Stimulated activated CD8-positive, alpha-beta memory T cell treated with anti-CD3 and anti-CD28 coated beads, Interleukin-12 subunit alpha, Interleukin-12 subunit beta, amount 100 ng/mL, for 4 hours (primary cell): ENCODE measurements at regions not wholly inside any gene's neighbourhood (a gene's known extent, or its start where the extent isn't known, plus 50 kb on each side); places are given as distances from the start of the nearest gene placed in this dataset.

Experiments
- DNase-seq: peaks from one replicate; pipeline ENCODE4 v3.0.0-alpha.2; 2020; ENCODE audit warnings: low read depth

DNA sequence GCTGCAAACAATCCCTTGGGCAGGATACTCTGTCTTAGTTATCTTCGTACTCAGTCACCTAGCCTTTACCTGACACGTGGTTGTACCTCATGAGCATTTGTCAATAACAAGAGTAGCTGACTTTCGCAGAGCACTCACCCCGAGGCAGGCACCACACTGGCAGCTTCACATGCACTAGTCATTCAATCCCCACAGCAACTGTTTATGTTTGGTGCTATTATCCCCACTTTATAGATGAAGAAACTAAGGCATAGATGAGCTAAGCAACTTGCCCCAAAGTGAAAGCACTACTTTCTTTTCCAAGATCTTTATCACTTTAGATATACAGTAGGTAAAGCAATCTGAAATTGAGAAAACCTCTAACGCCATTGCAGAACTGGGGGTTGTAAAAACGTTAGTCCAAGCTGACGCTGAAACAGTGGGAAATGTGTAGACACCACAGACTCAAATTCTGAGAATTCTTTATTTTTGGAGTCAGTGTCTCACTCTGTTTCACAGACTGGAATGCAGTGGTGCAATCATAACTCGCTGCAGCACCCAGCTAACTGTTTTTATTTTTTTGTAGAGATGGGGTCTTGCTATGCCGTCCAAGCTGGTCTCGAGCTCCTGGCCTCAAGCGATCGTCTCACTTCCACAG, 446.0 kb downstream of the FOXO1 start:
- DNase-seq = no peak

DNA sequence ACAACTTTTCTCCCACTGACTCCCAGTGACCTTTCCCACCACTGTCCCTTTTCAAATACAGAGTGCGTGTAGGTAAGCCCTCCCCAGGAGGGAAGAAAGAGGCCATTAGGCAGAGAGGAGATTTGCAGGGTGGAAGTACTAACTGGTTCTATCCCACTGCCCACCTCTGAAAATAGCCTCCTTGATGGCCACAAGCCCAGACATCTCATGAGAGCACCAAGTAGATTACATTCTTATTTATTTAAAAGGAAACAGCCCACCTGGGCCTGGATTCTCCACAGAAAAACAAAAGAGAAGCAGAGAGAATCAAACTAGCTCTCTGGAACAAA, 445.3 kb downstream of the FOXO1 start:
- no peak for DNase-seq

DNA sequence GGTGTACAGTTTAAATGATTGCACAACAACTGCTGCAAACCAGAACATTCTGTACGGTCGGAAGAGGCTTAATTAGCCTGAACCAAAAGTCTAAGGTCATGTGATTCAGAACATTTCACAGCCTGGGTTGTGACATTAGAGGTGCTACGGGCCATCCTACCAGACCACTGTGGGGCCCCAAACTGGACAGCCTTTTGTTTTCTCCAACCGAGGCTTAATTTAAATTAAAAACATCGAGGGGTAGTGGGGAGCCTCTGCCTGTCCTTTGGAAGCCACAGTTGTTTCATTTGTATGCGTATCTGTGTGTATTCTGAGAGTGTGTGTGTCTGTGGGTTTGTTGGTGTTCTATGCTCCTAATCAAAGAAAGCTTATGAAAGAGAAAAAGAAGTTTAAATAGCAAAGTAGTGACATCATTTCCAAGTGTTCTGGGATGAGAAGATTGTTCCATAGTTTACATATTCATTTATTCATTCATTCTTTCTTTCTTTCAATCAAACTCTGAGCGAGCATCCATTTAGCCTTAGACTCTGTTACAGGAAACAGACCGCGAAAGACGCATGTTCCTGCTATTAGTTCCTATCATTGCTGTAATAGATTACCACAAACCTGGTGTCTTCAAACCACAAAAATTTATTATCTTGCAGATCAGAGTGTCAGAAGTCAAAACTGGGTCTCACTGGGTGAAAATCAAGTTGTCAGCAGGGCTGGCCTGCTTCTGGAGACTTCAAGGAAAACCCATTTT, 444.8 kb downstream of the FOXO1 start:
- no peak for DNase-seq

DNA sequence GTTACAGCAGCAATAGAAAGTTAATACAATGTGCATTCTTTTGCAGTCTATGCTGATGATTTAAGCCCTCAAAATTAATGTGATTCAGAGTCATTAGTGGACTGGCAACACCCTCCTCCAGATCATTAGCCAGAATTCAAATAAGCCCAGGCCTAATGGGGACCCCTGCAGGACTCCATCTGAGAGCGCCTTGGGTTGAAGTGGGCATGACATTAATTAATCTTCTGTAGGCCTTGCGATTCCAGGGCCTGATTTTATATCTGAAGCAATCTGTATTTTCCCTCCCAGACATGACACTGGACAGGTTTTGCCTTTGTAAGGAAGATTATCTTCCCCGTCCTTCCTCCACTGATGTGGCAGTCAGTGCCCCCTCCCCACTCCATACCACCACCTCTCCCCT, 442.9 kb downstream of the FOXO1 start:
- DNase-seq = no peak

DNA sequence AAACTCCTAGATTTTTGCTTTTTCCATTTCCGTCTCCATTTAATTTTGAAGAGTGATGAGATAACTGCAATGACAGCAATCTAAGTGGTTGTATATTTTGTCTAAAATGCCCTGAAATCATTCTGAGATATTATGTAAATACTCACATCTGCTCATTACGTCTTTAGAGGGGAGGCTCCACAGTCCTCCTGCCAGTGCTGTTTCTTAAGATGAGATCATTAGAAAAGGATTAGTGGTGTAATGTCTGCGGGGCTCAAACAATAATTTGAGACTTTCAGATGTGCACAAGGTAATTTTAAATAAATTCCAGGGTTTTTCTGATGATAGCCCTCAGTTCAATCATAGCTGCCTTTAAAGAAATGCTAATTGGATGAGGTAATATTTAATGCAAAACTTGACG, 437.9 kb downstream of the FOXO1 start:
- DNase-seq = no peak

DNA sequence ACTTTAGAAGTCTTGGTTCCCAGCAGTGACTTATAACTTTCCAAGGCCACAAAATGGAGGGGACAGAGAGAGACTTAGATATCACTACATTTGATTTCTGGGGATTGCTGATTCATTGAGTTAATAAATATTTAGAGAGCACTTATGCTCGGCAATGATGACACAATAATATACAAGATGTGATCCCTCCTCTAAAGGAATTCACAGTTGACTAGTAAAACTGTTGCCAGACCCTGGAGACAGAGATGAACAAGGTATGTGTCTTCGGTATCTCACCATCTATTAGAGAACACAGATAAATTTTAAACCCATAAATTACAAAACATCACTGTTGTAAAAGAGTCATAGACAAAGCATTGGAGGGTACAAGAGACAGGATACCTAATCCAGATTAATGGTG, 437.5 kb downstream of the FOXO1 start:
- DNase-seq = no peak

DNA sequence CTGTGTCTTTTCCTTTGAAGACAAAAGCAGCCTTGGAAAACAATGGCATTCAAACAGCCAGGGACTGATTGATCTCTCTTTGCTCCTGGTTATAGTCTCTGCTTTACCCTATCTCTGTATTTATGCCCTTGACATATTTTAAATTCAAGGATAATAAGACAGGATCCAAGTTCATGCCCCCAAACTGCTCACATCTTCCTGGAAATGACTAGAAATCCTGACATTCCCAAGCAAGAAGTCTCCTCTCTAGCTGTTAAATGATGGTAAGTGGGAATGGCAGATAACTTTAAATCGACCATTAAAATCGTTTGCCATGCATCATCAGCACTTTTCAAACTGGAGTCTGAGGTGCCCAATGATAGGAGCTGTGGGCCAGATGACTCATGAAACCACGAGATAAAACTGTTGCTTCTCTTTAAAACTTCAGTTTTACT, 435.6 kb downstream of the FOXO1 start:
- no peak for DNase-seq

DNA sequence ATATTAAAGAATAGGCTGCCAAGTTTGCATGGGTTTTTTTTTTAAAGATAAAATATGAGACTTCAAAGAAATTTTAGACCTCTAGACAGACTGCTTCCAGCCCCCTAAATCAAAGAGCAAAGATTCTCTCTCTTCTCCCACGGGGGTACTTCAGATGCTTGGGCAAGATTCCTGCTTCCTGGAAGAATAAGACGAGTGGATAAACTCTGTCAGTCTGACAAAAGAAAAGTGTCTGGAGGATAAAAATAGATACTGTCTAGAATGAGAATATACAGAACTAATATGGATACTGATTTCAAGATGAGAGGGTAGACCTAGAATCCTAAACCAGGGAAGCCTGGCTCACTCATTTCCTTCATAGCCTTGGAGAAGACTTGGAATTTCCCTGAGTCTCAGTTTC, 435.1 kb downstream of the FOXO1 start:
- no peak for DNase-seq

DNA sequence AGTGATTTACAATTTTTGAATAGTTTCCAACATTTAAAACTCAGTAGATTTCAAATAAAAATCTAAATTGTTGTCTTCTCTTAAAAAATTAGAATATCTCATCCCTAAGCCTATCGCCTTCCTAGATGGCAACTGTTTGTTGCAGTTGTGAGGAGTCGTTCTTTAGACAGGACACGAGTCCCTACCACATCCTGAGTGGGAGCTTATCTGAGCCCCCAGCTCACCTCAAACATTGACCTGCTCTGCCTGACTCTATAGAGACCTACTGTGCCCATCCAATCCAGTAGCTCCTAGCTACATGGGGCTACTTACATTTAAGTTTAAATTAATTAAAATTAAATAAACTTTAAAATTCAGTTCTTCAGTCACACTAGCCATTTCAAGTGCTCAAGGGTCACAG, 434.7 kb downstream of the FOXO1 start:
- no peak for DNase-seq

DNA sequence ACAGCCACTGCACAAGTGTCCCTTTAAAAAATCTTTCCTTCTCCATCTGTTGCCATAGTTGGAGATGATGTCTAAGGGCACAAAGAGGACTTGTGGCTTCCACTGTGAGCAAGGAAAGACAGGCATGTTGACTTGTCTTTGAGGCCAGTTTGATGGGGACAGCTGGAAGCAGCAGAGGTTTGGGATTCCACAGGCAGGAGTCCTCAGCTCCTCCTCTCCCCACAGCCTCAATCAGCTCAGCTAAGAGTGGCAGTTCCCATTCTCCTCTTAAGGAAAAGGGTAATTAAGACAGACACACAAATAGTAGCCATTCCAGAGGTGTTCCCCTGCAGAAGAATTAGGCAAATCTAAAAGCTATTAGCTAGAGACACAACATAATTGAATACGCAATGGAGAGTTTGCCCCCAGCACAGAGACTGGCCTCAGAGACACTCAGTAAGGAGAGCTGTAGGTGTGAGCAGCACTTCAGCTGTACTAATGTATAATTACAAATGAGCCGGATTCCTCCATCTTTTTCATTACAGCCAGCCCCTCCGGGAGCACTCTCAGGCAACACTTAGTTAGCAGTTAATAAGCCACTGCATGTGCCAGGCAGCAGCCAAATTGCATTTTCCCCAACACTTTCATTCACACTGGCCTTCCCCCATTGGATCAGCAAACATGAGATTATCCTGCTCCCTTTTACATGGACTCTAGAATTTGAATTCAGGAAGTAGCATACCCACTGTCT, 434.0 kb downstream of the FOXO1 start:
- DNase-seq = no peak

DNA sequence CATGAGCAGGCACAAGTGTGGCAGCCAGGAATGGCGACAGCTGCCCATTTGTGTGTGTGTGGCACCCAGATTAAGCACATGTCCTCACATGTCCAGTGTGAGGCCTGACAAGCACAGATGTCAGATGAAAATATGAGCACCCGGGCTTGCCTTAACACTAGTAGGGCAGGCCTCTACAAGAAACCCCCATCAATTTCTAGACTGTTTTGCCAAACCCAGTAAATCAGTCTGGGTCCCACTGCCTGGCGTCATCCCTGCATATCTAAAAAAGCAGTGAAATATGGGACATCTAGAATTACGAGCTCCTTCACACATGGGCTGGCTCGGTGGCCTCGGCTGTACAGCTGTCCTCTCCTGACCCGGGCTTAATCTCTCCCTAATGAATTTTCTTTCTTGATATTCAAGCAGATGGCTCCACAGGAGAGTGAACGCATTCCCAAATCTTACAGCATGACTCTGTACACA, 432.7 kb downstream of the FOXO1 start:
- DNase-seq = no peak

DNA sequence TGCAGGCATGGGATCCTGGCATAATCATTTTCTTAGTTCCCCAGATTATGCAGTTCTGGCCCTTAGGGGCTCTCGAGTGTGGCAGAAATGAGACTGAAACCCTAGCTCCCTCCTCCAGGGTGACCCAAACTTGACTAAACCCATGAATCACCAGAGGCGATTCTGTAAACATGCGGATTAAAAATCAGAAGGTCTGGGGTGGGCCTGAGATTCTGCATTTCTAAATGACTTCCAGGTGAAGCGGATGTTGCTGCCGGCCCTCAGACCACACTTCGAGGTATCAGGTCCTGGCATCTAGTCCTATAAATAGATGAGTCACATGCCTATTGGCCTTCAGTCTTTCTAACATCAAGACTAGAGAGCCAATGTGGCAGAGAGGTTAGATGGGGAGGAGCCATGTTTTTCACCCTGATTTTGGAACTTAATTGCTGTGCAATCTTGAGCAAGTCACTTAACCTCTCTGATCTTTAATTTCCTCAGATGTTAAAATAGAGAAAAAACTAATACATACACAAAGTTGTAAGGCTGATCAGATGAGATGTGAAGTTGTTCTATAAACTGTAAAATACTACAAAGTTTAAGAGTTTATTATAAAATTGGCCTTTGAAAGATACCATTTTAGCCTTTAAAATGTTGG, 431.2 kb downstream of the FOXO1 start:
- DNase-seq = no peak

DNA sequence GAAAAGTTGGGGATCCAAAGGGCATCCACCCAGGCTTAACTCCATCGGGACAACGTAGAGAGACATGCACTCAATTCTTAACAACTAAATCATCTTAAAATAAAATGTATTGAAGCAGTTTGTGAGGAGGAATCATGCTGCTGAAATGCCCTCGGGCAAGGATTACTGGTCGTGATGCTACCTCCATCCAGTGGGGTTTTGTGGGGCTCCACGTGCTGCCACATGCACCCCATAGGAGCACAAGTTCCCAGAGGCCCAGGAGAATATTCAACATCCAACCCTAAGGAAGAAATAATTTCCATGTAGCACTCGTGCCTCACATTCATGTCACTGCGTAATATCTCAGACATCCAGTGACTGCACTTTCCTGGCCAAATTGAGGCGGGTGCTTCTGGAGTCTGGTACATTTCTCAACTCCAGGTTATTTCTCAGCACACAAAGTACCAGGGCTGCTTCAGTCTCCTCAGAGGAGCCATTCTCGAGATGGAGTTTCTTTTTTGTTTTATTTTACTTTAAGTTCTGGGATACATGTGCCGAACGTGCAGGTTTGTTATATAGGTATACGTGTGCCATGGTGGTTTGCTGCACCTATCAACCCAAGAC, 429.8 kb downstream of the FOXO1 start:
- no peak for DNase-seq

DNA sequence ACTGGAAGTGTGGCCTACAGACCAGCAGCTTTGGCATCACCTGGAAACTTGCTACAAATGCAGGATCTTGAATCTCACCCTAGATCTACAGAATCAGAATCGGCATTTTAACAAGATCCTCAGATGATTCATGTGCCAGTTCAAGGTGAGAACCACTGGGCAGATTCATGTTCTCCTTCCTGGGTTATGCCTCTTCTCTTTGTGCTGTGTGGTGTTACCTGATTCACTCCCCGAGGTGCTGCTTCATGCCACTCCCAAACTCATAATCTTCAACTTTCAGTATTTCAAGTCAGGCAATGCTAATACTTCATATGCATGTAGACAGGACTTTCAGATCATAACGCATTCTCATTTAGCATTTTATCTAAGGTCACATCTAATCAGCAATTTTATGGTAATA, 427.7 kb downstream of the FOXO1 start:
- DNase-seq = no peak

DNA sequence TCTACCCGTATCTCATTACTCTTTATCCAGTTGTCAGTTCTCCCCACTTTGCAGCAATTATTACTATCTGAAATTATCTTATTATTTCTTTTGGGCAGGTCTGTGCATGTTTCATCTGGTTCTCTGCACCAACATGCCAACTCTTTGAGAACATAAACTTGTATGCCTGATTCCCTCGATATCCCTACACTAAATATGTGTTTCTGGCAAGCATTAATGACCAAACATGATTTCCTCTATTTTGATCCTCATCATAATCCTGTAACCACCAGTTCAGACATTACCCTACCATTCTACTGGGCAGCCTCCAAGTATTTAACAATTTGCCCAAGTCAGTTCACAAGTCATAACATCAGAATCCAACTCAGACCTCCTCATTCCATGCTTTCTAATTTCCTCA, 426.1 kb downstream of the FOXO1 start:
- DNase-seq = no peak

DNA sequence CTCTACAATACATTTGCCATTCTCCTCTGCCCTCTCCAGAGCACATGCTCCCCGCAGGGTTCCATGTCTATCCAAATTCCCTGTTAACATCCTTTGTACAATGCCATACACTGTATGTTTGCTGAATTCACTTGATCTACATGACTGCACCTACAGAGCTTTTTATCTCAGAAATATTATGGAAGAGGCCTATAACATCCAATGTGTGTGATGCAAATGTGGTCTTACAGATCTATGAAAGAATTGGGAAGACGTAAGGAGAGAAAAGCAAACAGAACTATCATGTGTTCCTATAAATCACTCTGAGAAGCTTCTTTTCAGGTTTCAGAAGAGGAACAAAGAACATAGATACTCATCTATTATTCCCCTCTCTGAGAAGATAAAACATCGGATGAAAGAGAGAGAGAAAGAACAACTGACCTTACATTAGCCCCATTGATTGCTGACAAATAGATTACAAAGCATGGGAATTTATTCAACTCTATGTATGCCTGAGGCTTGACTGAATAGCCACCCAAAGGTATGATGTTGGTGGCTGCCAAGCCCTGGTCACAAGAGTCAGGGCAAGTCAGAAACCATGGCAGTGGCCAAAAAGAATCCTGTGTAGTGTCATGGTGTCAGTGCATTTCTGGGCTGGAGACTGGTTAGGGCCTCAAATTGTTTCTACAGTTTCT, 425.2 kb downstream of the FOXO1 start:
- no peak for DNase-seq

DNA sequence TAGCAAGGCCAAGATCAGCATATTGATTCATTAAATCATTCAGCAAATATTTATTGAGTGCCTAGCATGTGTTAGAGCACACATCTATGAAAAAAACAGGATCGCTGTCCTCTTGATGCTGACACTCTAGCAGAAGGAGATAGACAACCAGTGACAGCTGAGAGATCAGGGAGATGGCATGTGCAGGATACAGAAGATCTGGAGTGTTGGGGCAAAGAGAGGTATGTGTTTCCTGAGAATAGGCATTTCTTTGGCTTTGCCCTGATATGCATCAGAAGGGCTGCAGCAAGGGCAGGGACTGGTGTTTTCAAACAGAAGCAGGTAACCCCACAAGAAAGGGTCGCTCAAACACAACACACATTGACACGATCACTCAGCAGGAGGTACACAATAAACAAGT, 423.4 kb downstream of the FOXO1 start:
- DNase-seq = no peak

DNA sequence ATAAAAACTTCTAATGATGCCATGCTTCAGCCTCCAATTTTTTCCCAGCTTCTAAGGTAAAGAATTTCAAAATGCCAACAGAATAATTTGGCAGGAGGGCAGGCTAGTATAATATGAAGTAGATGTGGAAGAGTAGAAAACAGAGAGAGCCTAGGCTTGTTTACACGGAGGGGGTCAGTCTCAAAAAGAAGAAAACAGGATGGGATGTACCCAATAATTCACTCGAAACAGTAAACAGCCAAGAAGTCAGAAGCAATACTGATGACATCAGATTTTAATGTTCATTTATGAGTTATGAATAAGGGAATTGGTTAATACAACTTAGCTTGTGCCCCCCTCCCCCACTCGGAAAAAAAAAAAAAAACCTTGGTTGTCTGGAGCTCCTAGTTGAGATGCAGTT, 422.5 kb downstream of the FOXO1 start:
- no peak for DNase-seq

DNA sequence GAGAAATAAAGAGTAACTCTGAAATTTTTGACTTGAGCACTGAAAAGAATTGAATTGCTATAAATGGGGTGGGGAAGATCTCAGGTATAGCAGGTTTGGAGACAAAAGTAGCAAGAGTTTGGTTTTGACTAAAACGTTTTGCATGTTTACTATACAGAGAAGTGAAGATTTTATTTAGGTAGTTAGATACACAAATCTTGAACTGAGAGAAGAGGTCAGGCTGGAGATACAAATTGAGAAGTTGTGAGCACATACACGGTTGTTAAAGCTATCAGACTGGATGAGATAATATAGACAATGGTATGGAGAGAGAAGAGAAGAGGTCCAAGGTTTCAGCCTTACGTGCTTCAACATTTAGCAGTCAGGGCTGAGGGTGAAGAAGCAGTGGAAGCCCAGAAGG, 420.9 kb downstream of the FOXO1 start:
- DNase-seq = no peak

DNA sequence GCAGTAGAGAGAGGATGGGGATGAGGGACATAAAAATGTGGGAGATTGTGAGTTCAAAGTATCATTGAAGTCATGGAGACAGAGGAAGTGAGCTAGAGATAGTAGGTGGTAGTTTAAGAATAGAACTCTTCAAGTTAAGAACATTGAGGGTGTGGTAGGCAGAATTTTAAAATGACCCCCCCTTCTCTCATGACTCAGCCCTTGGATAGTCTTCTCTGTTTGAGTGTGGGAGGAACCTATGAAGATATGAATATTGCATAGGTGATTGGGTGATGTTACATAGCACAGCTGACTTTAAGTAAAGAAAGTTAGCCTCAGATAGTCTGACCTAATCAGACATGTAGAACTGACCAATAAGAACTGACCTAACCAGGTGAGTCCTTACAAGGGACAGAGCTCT, 418.6 kb downstream of the FOXO1 start:
- no peak for DNase-seq

DNA sequence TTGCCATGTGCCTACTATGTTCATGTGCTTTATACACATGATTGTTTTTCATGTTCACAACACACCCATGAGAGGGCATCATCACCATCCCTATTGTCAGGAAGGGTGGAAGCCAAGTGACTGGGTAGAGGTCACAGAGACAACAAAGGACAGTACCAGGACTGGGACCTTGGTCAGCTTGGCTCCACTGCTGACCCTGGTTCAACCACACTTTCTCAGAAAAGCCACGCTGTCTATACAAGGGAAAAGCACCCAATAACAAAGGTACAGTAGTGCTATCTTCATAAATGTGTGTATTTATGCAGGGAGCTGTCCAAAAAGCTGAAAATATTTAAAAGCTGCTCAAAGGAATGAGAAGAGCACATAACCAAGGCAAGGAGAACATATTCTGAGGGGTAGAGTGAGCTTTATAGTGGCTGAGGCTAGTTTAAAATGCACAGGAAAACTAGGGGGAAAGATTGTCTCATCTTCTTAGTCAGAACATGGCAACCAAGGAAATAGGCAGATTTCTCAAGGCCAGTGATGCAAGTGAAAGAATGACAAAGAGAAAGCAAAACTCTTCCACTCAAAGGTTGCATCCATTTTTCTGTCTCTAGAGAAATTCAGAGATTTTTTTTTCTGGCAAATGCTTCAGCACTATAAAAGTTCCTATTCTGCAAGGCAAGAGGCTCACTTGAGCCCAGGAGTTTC, 415.0 kb downstream of the FOXO1 start:
- no peak for DNase-seq
